OCI-LY1 (cell line): ENCODE measurements at regions not wholly inside any gene's neighbourhood (a gene's known extent, or its start where the extent isn't known, plus 50 kb on each side); places are given as distances from the start of the nearest gene placed in this dataset.

Source experiments
- EZH2 ChIP-seq: fragments of 200-600 bp; sonication (generic), shearing (Covaris generic); IDR thresholded peaks from 2 replicates; pipeline ENCODE4 v1.8.0; 2017; ENCODE audit warnings: borderline replicate concordance, mixed run types, mild to moderate bottlenecking, antibody characterized with exemption, low read length, moderate library complexity, mixed read lengths
- TF ChIP-seq, protein P1 (sequence below): fragments of 200-600 bp; sonication (generic), shearing (Covaris generic); IDR thresholded peaks from 2 replicates; pipeline ENCODE4 v1.5.1; 2017; ENCODE audit warnings: mild to moderate bottlenecking, antibody characterized with exemption, low read length, moderate library complexity, mixed read lengths

DNA sequence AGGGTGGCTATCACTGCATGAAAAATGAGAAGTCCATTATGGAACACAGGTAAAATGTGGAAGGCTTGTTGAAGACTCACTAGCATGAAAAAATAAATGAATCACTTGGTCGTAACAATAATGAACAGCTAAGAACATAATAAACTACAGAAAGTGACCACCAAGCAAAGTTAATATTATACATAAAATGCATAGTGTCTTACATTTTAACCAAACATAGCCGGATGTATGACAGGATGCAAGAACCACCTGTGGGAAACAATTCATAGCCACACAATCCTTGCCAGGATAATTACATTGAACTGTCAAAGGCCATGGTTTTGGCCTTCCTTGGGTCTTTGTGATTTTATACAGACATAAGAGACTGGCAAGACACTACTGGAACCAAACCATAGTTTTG, 81.9 kb upstream of the ATXN3L start:
- TF ChIP-seq EZH2, result no peak
- TF ChIP-seq, protein P1, sequence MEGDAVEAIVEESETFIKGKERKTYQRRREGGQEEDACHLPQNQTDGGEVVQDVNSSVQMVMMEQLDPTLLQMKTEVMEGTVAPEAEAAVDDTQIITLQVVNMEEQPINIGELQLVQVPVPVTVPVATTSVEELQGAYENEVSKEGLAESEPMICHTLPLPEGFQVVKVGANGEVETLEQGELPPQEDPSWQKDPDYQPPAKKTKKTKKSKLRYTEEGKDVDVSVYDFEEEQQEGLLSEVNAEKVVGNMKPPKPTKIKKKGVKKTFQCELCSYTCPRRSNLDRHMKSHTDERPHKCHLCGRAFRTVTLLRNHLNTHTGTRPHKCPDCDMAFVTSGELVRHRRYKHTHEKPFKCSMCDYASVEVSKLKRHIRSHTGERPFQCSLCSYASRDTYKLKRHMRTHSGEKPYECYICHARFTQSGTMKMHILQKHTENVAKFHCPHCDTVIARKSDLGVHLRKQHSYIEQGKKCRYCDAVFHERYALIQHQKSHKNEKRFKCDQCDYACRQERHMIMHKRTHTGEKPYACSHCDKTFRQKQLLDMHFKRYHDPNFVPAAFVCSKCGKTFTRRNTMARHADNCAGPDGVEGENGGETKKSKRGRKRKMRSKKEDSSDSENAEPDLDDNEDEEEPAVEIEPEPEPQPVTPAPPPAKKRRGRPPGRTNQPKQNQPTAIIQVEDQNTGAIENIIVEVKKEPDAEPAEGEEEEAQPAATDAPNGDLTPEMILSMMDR, result no peak
